Activated CD4-positive, alpha-beta T cell treated with anti-CD3 and anti-CD28 coated beads for 36 hours (primary cell): ENCODE measurements at regions not wholly inside any gene's neighbourhood (a gene's known extent, or its start where the extent isn't known, plus 50 kb on each side); places are given as distances from the start of the nearest gene placed in this dataset.

Source experiments
- ATAC-seq: fragments of 200-7000 bp; cut with Tn5 transposase; one replicate; pipeline ENCODE4 v1.10.0; 2021; ENCODE audit warnings: mild to moderate bottlenecking, moderate library complexity
- CTCF ChIA-PET: fragments of 350-600 bp; sonication (Branson Sonifier 250); formaldehyde crosslinking; loops from one replicate; lab custom pipeline; 2021; ENCODE audit warnings: antibody characterized with exemption; lab: Charles Lee
- POLR2A ChIA-PET: fragments of 350-600 bp; sonication (Branson Sonifier 250); formaldehyde crosslinking; loops from one replicate; lab custom pipeline; 2021; ENCODE audit warnings: antibody characterized with exemption, inconsistent platforms; lab: Charles Lee
- DNase-seq: peaks from one replicate; pipeline ENCODE4 v3.0.0-alpha.2; 2020
- H3K27ac Mint-ChIP-seq: one replicate; pipeline ENCODE4 v1.8.0; 2021; ENCODE audit warnings: mixed read lengths
- H3K27me3 Mint-ChIP-seq: one replicate; pipeline ENCODE4 v1.8.0; 2021; ENCODE audit warnings: mixed read lengths
- H3K36me3 Mint-ChIP-seq: one replicate; pipeline ENCODE4 v1.8.0; 2021; ENCODE audit warnings: low read depth, mixed read lengths
- H3K4me1 Mint-ChIP-seq: one replicate; pipeline ENCODE4 v1.8.0; 2021; ENCODE audit warnings: mixed read lengths
- H3K4me3 Mint-ChIP-seq: one replicate; pipeline ENCODE4 v1.8.0; 2021; ENCODE audit warnings: mild to moderate bottlenecking, moderate library complexity, mixed read lengths
- H3K9me3 Mint-ChIP-seq: one replicate; pipeline ENCODE4 v1.8.0; 2021; ENCODE audit warnings: low read depth, mixed read lengths
- intact Hi-C, 2 experiments: fragments of 100-400 bp; cut with DNase I in 1 of 2; cut with micrococcal nuclease in 1 of 2; formaldehyde crosslinking; loops; one replicate each; pipeline versions ENCODE4 v1.14.2 to v1.15.1; 2022 to 2024; cut with DNase I, micrococcal nuclease

- Mint-ChIP-seq H3K27me3 (peaks cover 3% of the 10 kb centered on the region), H3K4me1 (no peaks in the 10 kb centered on the region), H3K27ac (no peak overlapping the region), H3K36me3 (no peaks in the 10 kb centered on the region), H3K4me3 (no peak overlapping the region), H3K9me3 (no peaks in the 10 kb centered on the region)
- DNase-seq = no peak
- ChIA-PET CTCF (interaction anchor here (0.6 kb wide), 1 partner anchor 552 kb away, joined by 3 read pairs; no protein-coding TSS in a partner anchor), POLR2A (no interaction called here)
- intact Hi-C loops = no loop called here
- no peak for ATAC-seq
Observed at GRCh38 chr3:189092547-189092946, 79.2 kb upstream of the TPRG1 start.

- peaks cover 3% of the 10 kb centered on the region for H3K27me3 Mint-ChIP-seq
- DNase-seq = no peak
- no peaks in the 10 kb centered on the region for H3K4me1 Mint-ChIP-seq
- H3K36me3 Mint-ChIP-seq = no peaks in the 10 kb centered on the region
- CTCF ChIA-PET = interaction anchor here (0.7 kb wide), 1 partner anchor 11 kb away, joined by 3 read pairs; no protein-coding TSS in a partner anchor
- intact Hi-C loops = no loop called here
- no peak overlapping the region for H3K27ac Mint-ChIP-seq
- no peaks in the 10 kb centered on the region for H3K9me3 Mint-ChIP-seq
- POLR2A ChIA-PET = no interaction called here
- no peak overlapping the region for H3K4me3 Mint-ChIP-seq
- no peak for ATAC-seq
Observed at GRCh38 chr3:189094539-189094938, 77.2 kb upstream of the TPRG1 start.

GRCh38 chr3:189096092-189096491 lies 75.7 kb upstream of the TPRG1 start:
- no peaks in the 10 kb centered on the region for H3K36me3 Mint-ChIP-seq
- ATAC-seq = no peak
- POLR2A ChIA-PET = no interaction called here

GRCh38 chr3:189099031-189099471 lies 72.7 kb upstream of the TPRG1 start:
- Mint-ChIP-seq H3K4me1 (no peaks in the 10 kb centered on the region), H3K36me3 (no peaks in the 10 kb centered on the region), H3K27ac (no peak overlapping the region), H3K27me3 (peaks cover 3% of the 10 kb centered on the region), H3K4me3 (no peak overlapping the region), H3K9me3 (no peaks in the 10 kb centered on the region)
- intact Hi-C loops = no loop called here
- ChIA-PET POLR2A (no interaction called here), CTCF (interaction anchor here (1.7 kb wide), 1 partner anchor 23 kb away, joined by 7 read pairs; no protein-coding TSS in a partner anchor)
- no peak for ATAC-seq
- no peak for DNase-seq

More at GRCh38 chr3:189096092-189096491, 75.7 kb upstream of the TPRG1 start:
- H3K27me3 Mint-ChIP-seq = peaks cover 3% of the 10 kb centered on the region
- no peak overlapping the region for H3K4me3 Mint-ChIP-seq
- H3K4me1 Mint-ChIP-seq = no peaks in the 10 kb centered on the region
- no peak for DNase-seq
- no peaks in the 10 kb centered on the region for H3K9me3 Mint-ChIP-seq
- intact Hi-C loops = no loop called here
- no peak overlapping the region for H3K27ac Mint-ChIP-seq
- CTCF ChIA-PET = interaction anchor here (1.4 kb wide), 1 partner anchor 26 kb away, joined by 3 read pairs; no protein-coding TSS in a partner anchor

- Mint-ChIP-seq H3K9me3 (no peaks in the 10 kb centered on the region), H3K36me3 (no peaks in the 10 kb centered on the region), H3K4me1 (no peaks in the 10 kb centered on the region), H3K4me3 (no peak overlapping the region), H3K27ac (no peak overlapping the region), H3K27me3 (peaks cover under 1% of the 10 kb centered on the region)
- DNase-seq (no peak), ATAC-seq (no peak)
- CTCF ChIA-PET = interaction anchor here (0.7 to 1.7 kb wide), 2 partner anchors 22 to 124 kb away, joined by 3 to 7 read pairs; no protein-coding TSS in a partner anchor
- intact Hi-C loops = no loop called here
- POLR2A ChIA-PET = no interaction called here
Observed at GRCh38 chr3:189099505-189100290, 72.1 kb upstream of the TPRG1 start.

GRCh38 chr3:189100866-189101265 lies 70.9 kb upstream of the TPRG1 start:
- no peak overlapping the region for H3K27ac Mint-ChIP-seq
- DNase-seq = no peak
- CTCF ChIA-PET = interaction anchor here (0.7 kb wide), 1 partner anchor 125 kb away, joined by 3 read pairs; no protein-coding TSS in a partner anchor
- H3K4me3 Mint-ChIP-seq = no peak overlapping the region
- H3K27me3 Mint-ChIP-seq = no peaks in the 10 kb centered on the region
- no peaks in the 10 kb centered on the region for H3K36me3 Mint-ChIP-seq
- intact Hi-C loops = no loop called here
- H3K9me3 Mint-ChIP-seq = no peaks in the 10 kb centered on the region
- POLR2A ChIA-PET = no interaction called here
- H3K4me1 Mint-ChIP-seq = no peaks in the 10 kb centered on the region
- ATAC-seq = no peak

GRCh38 chr3:189101594-189101993 lies 70.2 kb upstream of the TPRG1 start:
- no peak for DNase-seq
- H3K27ac Mint-ChIP-seq = no peak overlapping the region
- ATAC-seq = no peak
- H3K4me3 Mint-ChIP-seq = no peak overlapping the region
- no peaks in the 10 kb centered on the region for H3K4me1 Mint-ChIP-seq
- intact Hi-C loops = no loop called here
- H3K36me3 Mint-ChIP-seq = no peaks in the 10 kb centered on the region
- H3K9me3 Mint-ChIP-seq = no peaks in the 10 kb centered on the region
- CTCF ChIA-PET = no interaction called here
- POLR2A ChIA-PET = no interaction called here
- H3K27me3 Mint-ChIP-seq = no peaks in the 10 kb centered on the region

GRCh38 chr3:189103208-189103607 lies 68.6 kb upstream of the TPRG1 start:
- DNase-seq (no peak), ATAC-seq (no peak)
- intact Hi-C loops = no loop called here
- Mint-ChIP-seq H3K36me3 (no peaks in the 10 kb centered on the region), H3K27ac (no peak overlapping the region), H3K4me3 (no peak overlapping the region), H3K27me3 (no peaks in the 10 kb centered on the region), H3K4me1 (no peaks in the 10 kb centered on the region), H3K9me3 (no peaks in the 10 kb centered on the region)
- POLR2A ChIA-PET = no interaction called here
- CTCF ChIA-PET = interaction anchor here (0.5 to 0.6 kb wide), 3 partner anchors 55 to 263 kb away, joined by 3 read pairs; no protein-coding TSS in a partner anchor

- POLR2A ChIA-PET = no interaction called here
Observed at GRCh38 chr3:189108067-189108466, 63.7 kb upstream of the TPRG1 start.

GRCh38 chr3:189108735-189109134 lies 63.0 kb upstream of the TPRG1 start:
- ChIA-PET CTCF (interaction anchor here (1.1 kb wide), 1 partner anchor 26 kb away, joined by 3 read pairs; no protein-coding TSS in a partner anchor), POLR2A (no interaction called here)
- DNase-seq = no peak
- H3K9me3 Mint-ChIP-seq = no peaks in the 10 kb centered on the region
- no peak overlapping the region for H3K4me3 Mint-ChIP-seq
- H3K27me3 Mint-ChIP-seq = peaks cover 3% of the 10 kb centered on the region
- H3K4me1 Mint-ChIP-seq = no peaks in the 10 kb centered on the region
- no peak overlapping the region for H3K27ac Mint-ChIP-seq
- ATAC-seq = no peak
- no peaks in the 10 kb centered on the region for H3K36me3 Mint-ChIP-seq
- intact Hi-C loops = no loop called here

More at GRCh38 chr3:189108067-189108466, 63.7 kb upstream of the TPRG1 start:
- intact Hi-C loops = no loop called here
- DNase-seq = no peak
- no peak overlapping the region for H3K27ac Mint-ChIP-seq
- no peak overlapping the region for H3K4me3 Mint-ChIP-seq
- peaks cover 3% of the 10 kb centered on the region for H3K27me3 Mint-ChIP-seq
- H3K4me1 Mint-ChIP-seq = no peaks in the 10 kb centered on the region
- CTCF ChIA-PET = interaction anchor here (1.1 kb wide), 1 partner anchor 26 kb away, joined by 3 read pairs; no protein-coding TSS in a partner anchor
- H3K9me3 Mint-ChIP-seq = no peaks in the 10 kb centered on the region
- no peaks in the 10 kb centered on the region for H3K36me3 Mint-ChIP-seq
- ATAC-seq = no peak

GRCh38 chr3:189109145-189109544 lies 62.6 kb upstream of the TPRG1 start:
- ATAC-seq (no peak), DNase-seq (no peak)
- Mint-ChIP-seq H3K9me3 (no peaks in the 10 kb centered on the region), H3K4me3 (no peak overlapping the region), H3K27me3 (peaks cover 3% of the 10 kb centered on the region), H3K4me1 (no peaks in the 10 kb centered on the region), H3K36me3 (no peaks in the 10 kb centered on the region), H3K27ac (no peak overlapping the region)
- CTCF ChIA-PET = no interaction called here
- POLR2A ChIA-PET = no interaction called here
- intact Hi-C loops = no loop called here

GRCh38 chr3:189117087-189117486 lies 54.7 kb upstream of the TPRG1 start:
- H3K36me3 Mint-ChIP-seq = peaks cover 3% of the 10 kb centered on the region
- no peaks in the 10 kb centered on the region for H3K4me1 Mint-ChIP-seq
- CTCF ChIA-PET = no interaction called here

More at GRCh38 chr3:189117087-189117486, 54.7 kb upstream of the TPRG1 start:
- H3K27ac Mint-ChIP-seq = no peak overlapping the region
- ATAC-seq = no peak
- H3K9me3 Mint-ChIP-seq = peaks cover 10% of the 10 kb centered on the region
- no peak overlapping the region for H3K4me3 Mint-ChIP-seq
- intact Hi-C loops = no loop called here
- no peaks in the 10 kb centered on the region for H3K27me3 Mint-ChIP-seq
- DNase-seq = no peak
- POLR2A ChIA-PET = no interaction called here
